ENCODE measurements at regions not wholly inside any gene's neighbourhood (a gene's known extent, or its start where the extent isn't known, plus 50 kb on each side); places are given as distances from the start of the nearest gene placed in this dataset.

DNA sequence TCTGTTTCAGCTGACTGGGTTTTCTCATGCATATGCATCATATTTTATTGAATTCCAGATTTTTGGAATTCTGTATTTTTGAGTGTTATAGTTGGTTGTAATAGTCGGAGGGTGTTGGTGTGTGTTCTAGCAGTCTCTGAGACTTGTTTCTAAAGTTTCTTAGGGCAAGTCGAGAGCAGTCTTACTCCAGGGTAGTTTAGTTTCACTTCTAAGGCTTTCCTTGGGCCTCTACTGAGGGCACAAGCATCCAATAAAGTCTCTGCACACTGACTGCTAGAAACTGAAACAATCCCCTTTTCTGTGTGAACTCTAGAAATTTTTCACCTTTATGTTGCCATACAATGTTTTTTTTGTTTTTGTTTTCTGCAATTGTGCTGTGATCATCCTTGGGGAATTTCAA is 663.7 kb upstream of the LRATD1 start:
- Histone ChIP-seq H3K27me3 (ENCODE audit: control insufficient read depth, insufficient read depth, low read length) (no peaks in the 10 kb centered on the region), H2AFZ (ENCODE audit: low read length) (no peak overlapping the region), H3K4me3 (replicated peaks in 1 of 4; ENCODE audit: control extremely low read depth in 1 of 4, insufficient read depth in 1 of 4, low read depth in 3 of 4, low read length in 4 of 4) (no peak overlapping the region), H3K79me2 (ENCODE audit: control insufficient read depth, insufficient read depth, low read length) (no peaks in the 10 kb centered on the region), H3K9ac (ENCODE audit: insufficient read depth, low read length) (no peak overlapping the region), H3K4me1 (ENCODE audit: control insufficient read depth, extremely low read depth, insufficient read depth, low read length) (no peaks in the 10 kb centered on the region), H3K27ac (ENCODE audit: insufficient read depth, low read length) (no peak overlapping the region), H3K9me3 (ENCODE audit: control insufficient read depth, insufficient read depth, low read depth, low read length) (no peaks in the 10 kb centered on the region), H4K20me1 (ENCODE audit: control insufficient read depth, extremely low read depth, insufficient read depth, low read length) (no peaks in the 10 kb centered on the region), H3K4me2 (ENCODE audit: extremely low read depth, insufficient read depth, low read length) (no peak overlapping the region), H3K36me3 (ENCODE audit: control insufficient read depth, insufficient read depth, low read length) (no peaks in the 10 kb centered on the region)
- peak in 1 of 2 donors; percentile 9 for DNase-seq (ENCODE audit: low read depth in 2 of 2)
- TF ChIP-seq EZH2 (IDR thresholded peaks at IDR 0.05; ENCODE audit: low read length, missing control alignments) = no peak
- no peak for TF ChIP-seq CTCF (conservative IDR thresholded peaks at IDR 0.05 in 1 of 2, IDR thresholded peaks at IDR 0.05 in 1 of 2; ENCODE audit: low read depth in 1 of 2, low read length in 2 of 2)

GRCh38 chr2:13986119-13986720 is 646.3 kb upstream of the LRATD1 start:
- Histone ChIP-seq H3K9me3 (ENCODE audit: control insufficient read depth, insufficient read depth, low read depth, low read length) (no peaks in the 10 kb centered on the region), H3K4me3 (replicated peaks in 1 of 4; ENCODE audit: control extremely low read depth in 1 of 4, insufficient read depth in 1 of 4, low read depth in 3 of 4, low read length in 4 of 4) (no peak overlapping the region), H3K36me3 (ENCODE audit: control insufficient read depth, insufficient read depth, low read length) (no peaks in the 10 kb centered on the region), H3K27ac (ENCODE audit: insufficient read depth, low read length) (no peak overlapping the region), H3K9ac (ENCODE audit: insufficient read depth, low read length) (no peak overlapping the region), H4K20me1 (ENCODE audit: control insufficient read depth, extremely low read depth, insufficient read depth, low read length) (no peaks in the 10 kb centered on the region), H3K4me2 (ENCODE audit: extremely low read depth, insufficient read depth, low read length) (no peak overlapping the region), H2AFZ (ENCODE audit: low read length) (no peak overlapping the region), H3K27me3 (ENCODE audit: control insufficient read depth, insufficient read depth, low read length) (no peaks in the 10 kb centered on the region), H3K79me2 (ENCODE audit: control insufficient read depth, insufficient read depth, low read length) (no peaks in the 10 kb centered on the region), H3K4me1 (ENCODE audit: control insufficient read depth, extremely low read depth, insufficient read depth, low read length) (no peaks in the 10 kb centered on the region)
- DNase-seq (ENCODE audit: low read depth in 2 of 2) = no peak
- no peak for TF ChIP-seq CTCF (conservative IDR thresholded peaks at IDR 0.05 in 1 of 2, IDR thresholded peaks at IDR 0.05 in 1 of 2; ENCODE audit: low read depth in 1 of 2, low read length in 2 of 2)
- no peak for TF ChIP-seq EZH2 (IDR thresholded peaks at IDR 0.05; ENCODE audit: low read length, missing control alignments)

DNA sequence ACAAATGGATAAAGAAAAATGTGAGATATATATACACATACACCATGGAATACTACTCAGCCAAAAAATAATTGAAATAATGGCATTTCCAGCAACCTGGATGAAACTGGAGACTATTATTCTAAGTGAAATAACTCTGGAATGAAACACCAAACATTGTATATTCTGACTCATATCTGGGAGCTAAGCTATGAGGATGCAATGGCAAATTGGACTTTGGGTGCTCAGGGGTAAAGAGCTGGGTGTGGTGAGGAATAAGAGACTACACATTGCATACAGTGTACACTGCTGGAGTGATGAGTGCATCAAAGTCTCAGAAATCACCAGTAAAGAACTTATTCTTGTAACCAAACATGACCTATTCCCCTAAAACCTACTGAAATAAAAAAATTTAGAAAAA is 636.0 kb upstream of the LRATD1 start:
- Histone ChIP-seq H3K4me3 (replicated peaks in 1 of 4; ENCODE audit: control extremely low read depth in 1 of 4, insufficient read depth in 1 of 4, low read depth in 3 of 4, low read length in 4 of 4) (no peak overlapping the region), H3K27ac (ENCODE audit: insufficient read depth, low read length) (no peak overlapping the region), H3K4me1 (ENCODE audit: control insufficient read depth, extremely low read depth, insufficient read depth, low read length) (no peaks in the 10 kb centered on the region), H2AFZ (ENCODE audit: low read length) (no peak overlapping the region), H3K79me2 (ENCODE audit: control insufficient read depth, insufficient read depth, low read length) (no peaks in the 10 kb centered on the region), H3K9me3 (ENCODE audit: control insufficient read depth, insufficient read depth, low read depth, low read length) (no peaks in the 10 kb centered on the region), H3K27me3 (ENCODE audit: control insufficient read depth, insufficient read depth, low read length) (no peaks in the 10 kb centered on the region), H3K4me2 (ENCODE audit: extremely low read depth, insufficient read depth, low read length) (no peak overlapping the region), H3K36me3 (ENCODE audit: control insufficient read depth, insufficient read depth, low read length) (no peaks in the 10 kb centered on the region), H4K20me1 (ENCODE audit: control insufficient read depth, extremely low read depth, insufficient read depth, low read length) (no peaks in the 10 kb centered on the region), H3K9ac (ENCODE audit: insufficient read depth, low read length) (no peak overlapping the region)
- no peak for TF ChIP-seq CTCF (conservative IDR thresholded peaks at IDR 0.05 in 1 of 2, IDR thresholded peaks at IDR 0.05 in 1 of 2; ENCODE audit: low read depth in 1 of 2, low read length in 2 of 2)
- TF ChIP-seq EZH2 (IDR thresholded peaks at IDR 0.05; ENCODE audit: low read length, missing control alignments) = no peak
- peak; percentile 10 to 36 for DNase-seq (ENCODE audit: low read depth in 2 of 2)
